ENCODE measurements at regions not wholly inside any gene's neighbourhood (a gene's known extent, or its start where the extent isn't known, plus 50 kb on each side); places are given as distances from the start of the nearest gene placed in this dataset.

- TF ChIP-seq CTCF (IDR thresholded peaks at IDR 0.05; ENCODE audit: low read length) = no peak
- TF ChIP-seq EZH2phosphoT487 (IDR thresholded peaks at IDR 0.05; ENCODE audit: low read length) = no peak
These were observed 67.2 kb upstream of the DIO2 start for GRCh38 chr14:80278293-80279023.
